ENCODE measurements at regions not wholly inside any gene's neighbourhood (a gene's known extent, or its start where the extent isn't known, plus 50 kb on each side); places are given as distances from the start of the nearest gene placed in this dataset.

DNA sequence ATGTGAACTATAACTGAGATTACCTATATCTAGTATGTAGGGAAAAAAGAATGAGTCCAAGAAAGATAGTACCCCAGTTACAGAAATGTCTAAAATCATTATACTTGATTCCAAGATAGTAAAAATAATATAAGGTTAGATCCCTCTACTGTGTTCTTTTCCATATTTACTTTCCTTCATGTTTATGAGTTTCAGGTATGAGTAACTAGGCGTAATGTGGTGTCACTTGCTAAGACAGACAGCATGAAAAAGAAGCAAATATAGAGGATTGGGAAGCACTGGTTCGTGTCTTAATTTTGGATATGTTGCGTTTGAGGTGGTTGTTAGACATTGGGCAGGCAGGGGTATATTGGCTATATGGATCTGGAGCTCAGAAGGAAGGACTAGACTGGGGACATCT is 168.1 kb upstream of the PFN2 start:
- 42% methylated on average over 3 of the region's 3 CpGs for whole genome bisulfite sequencing (ENCODE audit: insufficient coverage, insufficient replicate concordance, low lambda C conversion rate, missing lambda C conversion rate)
- no TSS peak for BruUV-seq (replicated peaks)
- Histone ChIP-seq H4K20me1 (ENCODE audit: control insufficient read depth, insufficient read depth) (no peaks in the 10 kb centered on the region), H3K4me2 (ENCODE audit: control insufficient read depth, insufficient read depth) (no peak overlapping the region), H3K9me3 (replicated peaks; ENCODE audit: control insufficient read depth, insufficient read depth, low read length) (no peaks in the 10 kb centered on the region; the same call in 2 of the 3 replicates), H3K79me2 (ENCODE audit: control insufficient read depth, insufficient read depth, low read length) (no peaks in the 10 kb centered on the region), H3K36me3 (ENCODE audit: control insufficient read depth in 2 of 2, insufficient read depth in 2 of 2, low read length in 1 of 2) (no peaks in the 10 kb centered on the region), H3K27ac (ENCODE audit: control insufficient read depth, insufficient read depth) (no peak overlapping the region), H3K4me3 (no peak overlapping the region), H3K4me1 (ENCODE audit: control insufficient read depth, insufficient read depth, low read length) (no peaks in the 10 kb centered on the region), H3K27me3 (replicated peaks in 1 of 2; ENCODE audit: control insufficient read depth in 2 of 2, insufficient read depth in 2 of 2, low read length in 1 of 2) (no peaks in the 10 kb centered on the region), H3K9ac (ENCODE audit: control insufficient read depth, insufficient read depth, low read length) (no peak overlapping the region), H2AFZ (ENCODE audit: control insufficient read depth, low read depth, low read length) (no peak overlapping the region)
- TF ChIP-seq, protein P1, sequence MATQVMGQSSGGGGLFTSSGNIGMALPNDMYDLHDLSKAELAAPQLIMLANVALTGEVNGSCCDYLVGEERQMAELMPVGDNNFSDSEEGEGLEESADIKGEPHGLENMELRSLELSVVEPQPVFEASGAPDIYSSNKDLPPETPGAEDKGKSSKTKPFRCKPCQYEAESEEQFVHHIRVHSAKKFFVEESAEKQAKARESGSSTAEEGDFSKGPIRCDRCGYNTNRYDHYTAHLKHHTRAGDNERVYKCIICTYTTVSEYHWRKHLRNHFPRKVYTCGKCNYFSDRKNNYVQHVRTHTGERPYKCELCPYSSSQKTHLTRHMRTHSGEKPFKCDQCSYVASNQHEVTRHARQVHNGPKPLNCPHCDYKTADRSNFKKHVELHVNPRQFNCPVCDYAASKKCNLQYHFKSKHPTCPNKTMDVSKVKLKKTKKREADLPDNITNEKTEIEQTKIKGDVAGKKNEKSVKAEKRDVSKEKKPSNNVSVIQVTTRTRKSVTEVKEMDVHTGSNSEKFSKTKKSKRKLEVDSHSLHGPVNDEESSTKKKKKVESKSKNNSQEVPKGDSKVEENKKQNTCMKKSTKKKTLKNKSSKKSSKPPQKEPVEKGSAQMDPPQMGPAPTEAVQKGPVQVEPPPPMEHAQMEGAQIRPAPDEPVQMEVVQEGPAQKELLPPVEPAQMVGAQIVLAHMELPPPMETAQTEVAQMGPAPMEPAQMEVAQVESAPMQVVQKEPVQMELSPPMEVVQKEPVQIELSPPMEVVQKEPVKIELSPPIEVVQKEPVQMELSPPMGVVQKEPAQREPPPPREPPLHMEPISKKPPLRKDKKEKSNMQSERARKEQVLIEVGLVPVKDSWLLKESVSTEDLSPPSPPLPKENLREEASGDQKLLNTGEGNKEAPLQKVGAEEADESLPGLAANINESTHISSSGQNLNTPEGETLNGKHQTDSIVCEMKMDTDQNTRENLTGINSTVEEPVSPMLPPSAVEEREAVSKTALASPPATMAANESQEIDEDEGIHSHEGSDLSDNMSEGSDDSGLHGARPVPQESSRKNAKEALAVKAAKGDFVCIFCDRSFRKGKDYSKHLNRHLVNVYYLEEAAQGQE (IDR thresholded peaks at IDR 0.05; ENCODE audit: low read depth, low read length) = no peak
- no peak for TF ChIP-seq MYC (IDR thresholded peaks at IDR 0.05; ENCODE audit: insufficient read depth, insufficient read length, insufficient replicate concordance, low read length, severe bottlenecking)
- TF ChIP-seq NR2C2 (IDR thresholded peaks at IDR 0.05; ENCODE audit: borderline replicate concordance, control insufficient read depth, insufficient read length, low read depth) = no peak
- no peak for TF ChIP-seq NBN (IDR thresholded peaks at IDR 0.05)
- no peak for TF ChIP-seq SPI1 (IDR thresholded peaks at IDR 0.05; ENCODE audit: borderline replicate concordance, insufficient read depth, low read depth, low read length)
- no peak for TF ChIP-seq YY1 (IDR thresholded peaks at IDR 0.05; ENCODE audit: low read depth, low read length)
- no peak for FAIRE-seq
- RAD21 ChIA-PET (ENCODE audit: unreplicated experiment) = interaction anchor here (1.0 kb wide), 1 partner anchor 45 kb away, joined by 3 read pairs; no protein-coding TSS in a partner anchor
- CTCF ChIA-PET = no interaction called here
- intact Hi-C loops (cut with micrococcal nuclease; ENCODE audit: unreplicated experiment) (no loop called here), in situ Hi-C loops (cut with MboI) (no loop called here)
- no peak for DNase-seq (ENCODE audit: low read depth, low spot score)
- ATAC-seq = no peak
- POLR2A ChIA-PET = no interaction called here
- SMC1A ChIA-PET (ENCODE audit: uncharacterized antibody, unreplicated experiment) = interaction anchor here (2.3 kb wide), 1 partner anchor 10 kb away, joined by 8 read pairs; no protein-coding TSS in a partner anchor
